ENCODE measurements at regions not wholly inside any gene's neighbourhood (a gene's known extent, or its start where the extent isn't known, plus 50 kb on each side); places are given as distances from the start of the nearest gene placed in this dataset.

DNA sequence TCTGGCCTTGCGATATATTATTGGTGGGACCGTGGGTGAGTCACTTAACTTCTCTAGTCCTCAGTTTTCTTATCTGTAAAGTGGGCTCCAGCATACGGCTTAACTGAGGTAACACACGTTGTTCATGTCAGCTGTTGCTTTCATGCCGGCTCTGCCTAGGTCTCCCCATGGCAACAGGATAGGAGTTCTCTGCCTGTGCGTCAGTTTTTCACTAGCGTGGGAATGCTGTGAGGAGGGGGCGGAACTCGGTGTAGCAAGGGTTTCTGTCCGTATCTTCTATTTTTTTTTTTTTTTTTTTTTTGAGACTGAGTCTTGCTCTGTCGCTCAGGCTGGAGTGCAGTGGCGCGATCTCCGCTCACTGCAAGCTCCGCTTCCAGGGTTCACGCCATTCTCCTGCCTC, 758.5 kb upstream of the RBFOX1 start:
- no peak for TF ChIP-seq POLR2A (IDR thresholded peaks at IDR 0.05; ENCODE audit: extremely low read depth, insufficient read length)
- TF ChIP-seq, protein P1, sequence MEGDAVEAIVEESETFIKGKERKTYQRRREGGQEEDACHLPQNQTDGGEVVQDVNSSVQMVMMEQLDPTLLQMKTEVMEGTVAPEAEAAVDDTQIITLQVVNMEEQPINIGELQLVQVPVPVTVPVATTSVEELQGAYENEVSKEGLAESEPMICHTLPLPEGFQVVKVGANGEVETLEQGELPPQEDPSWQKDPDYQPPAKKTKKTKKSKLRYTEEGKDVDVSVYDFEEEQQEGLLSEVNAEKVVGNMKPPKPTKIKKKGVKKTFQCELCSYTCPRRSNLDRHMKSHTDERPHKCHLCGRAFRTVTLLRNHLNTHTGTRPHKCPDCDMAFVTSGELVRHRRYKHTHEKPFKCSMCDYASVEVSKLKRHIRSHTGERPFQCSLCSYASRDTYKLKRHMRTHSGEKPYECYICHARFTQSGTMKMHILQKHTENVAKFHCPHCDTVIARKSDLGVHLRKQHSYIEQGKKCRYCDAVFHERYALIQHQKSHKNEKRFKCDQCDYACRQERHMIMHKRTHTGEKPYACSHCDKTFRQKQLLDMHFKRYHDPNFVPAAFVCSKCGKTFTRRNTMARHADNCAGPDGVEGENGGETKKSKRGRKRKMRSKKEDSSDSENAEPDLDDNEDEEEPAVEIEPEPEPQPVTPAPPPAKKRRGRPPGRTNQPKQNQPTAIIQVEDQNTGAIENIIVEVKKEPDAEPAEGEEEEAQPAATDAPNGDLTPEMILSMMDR (IDR thresholded peaks at IDR 0.05; ENCODE audit: low read depth, low read length): no peak
